ENCODE measurements at regions not wholly inside any gene's neighbourhood (a gene's known extent, or its start where the extent isn't known, plus 50 kb on each side); places are given as distances from the start of the nearest gene placed in this dataset.

DNA sequence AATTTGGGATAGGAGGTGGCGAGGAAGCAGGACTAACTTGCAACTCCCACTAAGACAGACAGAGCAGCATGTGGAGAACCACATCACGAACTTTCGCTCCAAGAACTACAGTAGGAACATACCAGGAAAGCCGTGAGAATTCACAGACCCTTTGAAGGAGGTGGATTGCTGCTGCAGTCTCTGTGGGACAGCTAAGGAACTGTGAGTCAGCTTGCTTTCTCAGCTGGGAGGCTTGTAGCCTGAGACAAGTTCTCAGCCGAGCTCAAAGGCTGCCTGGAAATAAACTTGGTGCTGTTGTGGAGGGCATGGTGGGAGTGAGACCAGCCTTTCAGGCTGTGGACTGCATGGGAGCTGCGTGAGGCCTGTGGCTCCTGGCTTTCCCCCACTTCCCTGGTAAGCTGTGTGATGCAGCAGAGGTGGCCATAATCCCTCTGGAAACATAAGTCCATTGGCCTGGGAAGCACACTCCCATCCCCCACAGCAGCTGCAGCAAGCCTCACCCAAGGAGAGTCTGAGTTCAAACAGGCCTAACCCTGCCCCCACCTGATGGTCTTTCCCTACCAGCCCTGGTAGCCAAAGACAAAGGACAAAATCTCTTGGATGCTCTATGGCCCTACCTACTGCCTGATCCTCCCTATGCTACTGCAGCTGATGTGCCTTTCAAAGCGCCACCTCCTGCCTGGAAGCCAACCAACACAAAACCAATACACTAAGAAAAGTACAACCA is 441.1 kb upstream of the HTR2A start:
- no peak for TF ChIP-seq EP300 (IDR thresholded peaks at IDR 0.05)
- no peak for TF ChIP-seq POLR2AphosphoS5 (IDR thresholded peaks at IDR 0.05)

Measured in esophagus muscularis mucosa (tissue), 3 donors.